NCI-H2081 treated with DMSO at 0.1 percent for 48 hours (cell line): ENCODE measurements at regions not wholly inside any gene's neighbourhood (a gene's known extent, or its start where the extent isn't known, plus 50 kb on each side); places are given as distances from the start of the nearest gene placed in this dataset.
"Not testable (repeated sequence)": the region's sequence is repeated elsewhere in the genome, so short reads cannot be mapped to it uniquely, and the experiment has no call there.

Experiments
- DNase-seq: peaks from one replicate; lab custom pipeline; 2025; lab: John Stamatoyannopoulos, UW

- no peak for DNase-seq
Measured at GRCh38 chr3:177902876-177903275, 633.4 kb upstream of the KCNMB2 start.

GRCh38 chr3:177904621-177905020 lies 631.6 kb upstream of the KCNMB2 start:
- no peak for DNase-seq

GRCh38 chr3:177905173-177906125 lies 630.8 kb upstream of the KCNMB2 start:
- DNase-seq: no peak

GRCh38 chr3:177906126-177906511 lies 630.1 kb upstream of the KCNMB2 start:
- DNase-seq: no peak

- DNase-seq: no peak
Measured at GRCh38 chr3:177906578-177907229, 629.5 kb upstream of the KCNMB2 start.

GRCh38 chr3:177909530-177909929 lies 626.7 kb upstream of the KCNMB2 start:
- not testable (repeated sequence) for DNase-seq

- no peak for DNase-seq
Measured at GRCh38 chr3:177914224-177914623, 622.0 kb upstream of the KCNMB2 start.

GRCh38 chr3:177916461-177916860 lies 619.8 kb upstream of the KCNMB2 start:
- DNase-seq: no peak

- DNase-seq: no peak
Measured at GRCh38 chr3:177917234-177917861, 618.9 kb upstream of the KCNMB2 start.

GRCh38 chr3:177921153-177921552 lies 615.1 kb upstream of the KCNMB2 start:
- no peak for DNase-seq

- DNase-seq: no peak
Measured at GRCh38 chr3:177924261-177924660, 612.0 kb upstream of the KCNMB2 start.

GRCh38 chr3:177928172-177928873 lies 607.9 kb upstream of the KCNMB2 start:
- DNase-seq: no peak

GRCh38 chr3:177929310-177929709 lies 606.9 kb upstream of the KCNMB2 start:
- DNase-seq: no peak

- DNase-seq: no peak
Measured at GRCh38 chr3:177930771-177931170, 605.5 kb upstream of the KCNMB2 start.

GRCh38 chr3:177931346-177931745 lies 604.9 kb upstream of the KCNMB2 start:
- no peak for DNase-seq

- no peak for DNase-seq
Measured at GRCh38 chr3:177932346-177932745, 603.9 kb upstream of the KCNMB2 start.

- DNase-seq: no peak
Measured at GRCh38 chr3:177932750-177933660, 603.2 kb upstream of the KCNMB2 start.

GRCh38 chr3:177934001-177934891 lies 602.0 kb upstream of the KCNMB2 start:
- no peak for DNase-seq

- no peak for DNase-seq
Measured at GRCh38 chr3:177935047-177935446, 601.2 kb upstream of the KCNMB2 start.

GRCh38 chr3:177936721-177937120 lies 599.5 kb upstream of the KCNMB2 start:
- no peak for DNase-seq
